HuH-7 (cell line): ENCODE measurements at regions not wholly inside any gene's neighbourhood (a gene's known extent, or its start where the extent isn't known, plus 50 kb on each side); places are given as distances from the start of the nearest gene placed in this dataset.

Experiments
- DNase-seq: peaks from one replicate; pipeline ENCODE4 v3.0.0; 2011; ENCODE audit warnings: low spot score

DNA sequence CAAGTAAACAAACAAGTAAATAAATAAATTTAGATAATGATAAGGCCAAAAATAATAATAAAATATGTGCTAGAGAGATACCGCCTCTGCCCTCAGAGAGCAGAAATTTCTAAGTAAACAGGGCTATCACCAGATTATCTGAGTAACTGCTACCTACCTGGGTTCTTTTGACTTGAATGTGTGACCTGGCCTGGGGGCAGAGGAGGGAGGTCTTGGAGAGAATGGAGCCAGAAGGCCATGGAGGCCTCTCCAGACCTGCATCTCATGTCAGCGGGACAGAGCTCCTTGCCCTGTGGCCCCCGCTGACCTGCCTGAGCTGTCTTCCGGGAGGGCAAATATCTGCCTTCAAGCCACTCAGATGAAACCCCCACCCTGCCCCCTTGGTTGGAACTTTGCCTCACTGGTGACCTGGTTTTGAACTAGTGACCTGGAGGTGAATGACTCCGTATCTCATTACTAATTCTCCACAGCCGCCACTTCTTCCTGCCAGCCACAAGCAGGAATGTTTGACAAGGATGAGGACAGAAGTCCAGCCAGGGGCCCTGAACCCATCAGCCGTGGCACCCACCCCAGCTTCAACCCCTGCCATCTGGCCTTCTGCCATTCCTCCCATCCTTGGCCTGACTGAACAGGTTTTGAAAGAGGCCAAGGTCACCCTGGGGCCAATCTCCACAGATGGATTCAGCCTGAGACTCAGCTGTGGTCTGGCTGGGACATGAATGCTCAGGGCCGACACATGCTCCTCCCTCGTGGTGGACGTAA lies 86.8 kb upstream of the PARP11 start:
- DNase-seq = no peak

DNA sequence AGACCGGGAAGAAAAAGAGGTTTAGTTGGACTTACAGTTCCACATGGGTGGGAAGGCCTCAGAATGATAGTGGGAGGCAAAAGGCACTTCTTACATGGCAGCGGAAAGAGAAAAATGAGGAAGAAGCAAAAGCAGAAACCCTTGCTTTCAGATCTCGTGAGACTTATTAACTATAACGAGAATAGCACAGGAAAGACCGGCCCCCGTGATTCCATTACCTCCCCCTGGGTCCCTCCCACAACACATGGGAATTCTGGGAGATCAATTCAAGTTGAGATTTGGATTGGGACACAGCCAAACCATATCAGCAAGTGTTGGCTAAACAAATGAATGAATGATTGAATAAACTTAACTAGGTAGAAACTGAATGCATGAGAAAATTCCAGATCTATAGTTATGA lies 85.3 kb upstream of the PARP11 start:
- DNase-seq = no peak

DNA sequence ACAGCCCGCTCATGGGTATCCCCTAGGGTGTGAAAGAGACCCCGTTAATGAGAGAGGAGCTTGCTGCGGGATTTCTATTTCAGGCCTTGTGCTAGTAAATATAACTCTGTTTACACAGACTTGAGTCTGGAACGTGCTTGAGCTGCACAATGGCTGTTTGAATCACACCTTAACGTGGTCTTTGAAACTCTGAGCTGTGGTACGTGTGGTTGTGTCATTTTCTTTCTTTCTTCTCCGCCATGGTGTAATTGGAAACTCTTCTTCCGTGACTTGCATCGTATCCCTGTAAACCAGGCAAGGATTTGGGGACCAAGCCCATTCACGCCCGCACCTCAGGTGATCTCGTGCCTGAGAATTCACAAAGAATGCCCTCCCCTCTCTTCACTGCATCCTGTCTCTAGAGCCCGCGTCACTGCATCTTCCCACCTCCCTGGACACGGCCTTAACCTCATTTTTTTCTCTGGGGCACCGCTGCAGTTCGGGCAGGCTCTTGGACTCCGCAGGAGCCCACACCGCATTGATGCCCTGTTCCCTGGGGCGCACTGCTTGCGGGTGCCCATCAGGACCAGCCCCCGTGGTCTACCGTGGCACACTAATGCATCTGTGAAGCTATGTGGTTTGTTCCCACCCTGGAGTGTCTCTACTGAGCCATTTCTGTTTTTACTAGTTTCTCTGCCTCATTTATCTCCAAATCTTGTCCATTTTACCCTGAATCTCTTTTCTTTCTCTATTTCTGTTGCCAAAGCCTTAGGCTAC lies 78.4 kb upstream of the PARP11 start:
- no peak for DNase-seq

DNA sequence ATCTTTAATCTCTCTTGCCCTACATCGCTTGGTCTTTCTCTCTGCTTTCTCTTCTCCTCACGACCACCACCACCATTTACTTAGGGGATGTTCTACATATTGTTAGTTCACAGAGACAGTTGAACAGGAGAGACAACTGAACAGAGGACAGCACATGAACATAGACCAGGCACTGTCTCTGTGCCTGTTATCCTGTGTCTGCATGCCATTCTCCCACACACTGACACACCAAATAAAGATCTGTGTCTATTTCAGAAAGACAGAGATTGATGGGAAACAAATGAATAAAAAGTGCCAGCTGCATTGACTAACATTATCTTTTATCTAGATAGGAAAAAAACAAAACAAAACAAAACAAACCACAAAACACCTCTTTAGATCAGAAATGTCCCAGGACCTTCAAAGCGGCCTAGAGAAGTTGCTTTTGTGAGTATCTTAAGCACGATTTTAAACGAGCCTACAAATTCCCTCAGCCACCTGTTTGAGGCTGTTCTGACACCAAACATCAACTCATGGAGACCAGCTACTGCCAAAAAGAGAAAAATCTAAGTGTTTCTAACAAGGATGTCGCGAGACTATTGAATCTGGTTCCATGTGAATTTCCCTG lies 77.6 kb upstream of the PARP11 start:
- DNase-seq = no peak

DNA sequence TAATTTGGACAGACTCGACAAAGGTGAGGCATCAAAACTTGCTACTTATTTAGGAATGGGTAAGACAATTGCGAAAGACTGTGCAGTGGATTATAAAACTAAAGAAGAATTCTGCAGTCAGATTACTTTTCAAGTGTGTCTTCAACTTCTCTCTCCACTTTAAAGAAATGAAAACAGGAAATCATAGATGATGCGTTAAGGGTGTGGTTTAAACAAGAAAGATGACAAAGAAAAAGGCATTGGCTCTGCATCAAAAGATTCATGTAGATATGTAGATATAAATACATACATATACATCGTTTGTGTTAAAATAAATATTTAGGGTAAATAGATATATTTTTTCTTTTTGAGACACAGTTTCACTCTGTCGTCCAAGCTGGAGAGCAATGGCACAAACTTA lies 74.6 kb upstream of the PARP11 start:
- DNase-seq = no peak

DNA sequence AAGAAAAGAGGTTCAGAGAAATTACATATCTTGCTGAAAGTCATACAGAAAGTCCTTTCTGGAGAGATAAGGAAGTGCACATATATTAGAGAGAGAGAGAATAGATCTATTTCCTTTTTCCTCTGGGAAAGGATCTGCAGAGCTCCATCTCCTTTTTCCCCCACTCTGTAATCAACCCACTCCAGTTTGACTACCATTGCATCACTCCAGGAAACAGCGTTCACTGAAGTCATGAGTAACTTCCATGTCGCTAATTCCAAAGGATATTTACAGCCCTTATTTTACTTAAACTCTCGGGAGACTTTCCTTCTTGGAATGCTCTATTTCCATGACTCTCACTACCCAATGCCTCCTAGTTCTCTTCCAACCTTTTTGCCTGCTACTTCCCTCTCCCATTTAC lies 72.5 kb upstream of the PARP11 start:
- DNase-seq = no peak

DNA sequence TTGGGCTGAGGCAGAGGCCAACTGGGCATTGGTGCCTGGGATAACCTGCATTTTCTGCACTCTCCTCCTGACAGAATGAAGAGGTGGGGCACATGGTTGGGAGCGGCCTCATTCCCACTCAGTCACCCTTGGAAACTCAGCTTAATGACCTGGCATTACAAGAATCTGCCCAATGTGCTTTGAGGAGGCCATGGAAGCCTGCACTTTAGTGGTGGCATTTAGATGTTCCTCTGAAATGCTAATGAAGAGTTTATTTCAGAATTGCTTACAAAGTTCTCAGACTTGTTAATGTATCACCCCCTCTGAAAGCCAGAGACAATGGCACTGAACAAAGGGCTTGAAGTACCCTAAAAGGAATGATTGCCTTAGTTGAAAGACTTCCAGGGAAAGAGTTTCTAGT lies 71.4 kb upstream of the PARP11 start:
- no peak for DNase-seq

DNA sequence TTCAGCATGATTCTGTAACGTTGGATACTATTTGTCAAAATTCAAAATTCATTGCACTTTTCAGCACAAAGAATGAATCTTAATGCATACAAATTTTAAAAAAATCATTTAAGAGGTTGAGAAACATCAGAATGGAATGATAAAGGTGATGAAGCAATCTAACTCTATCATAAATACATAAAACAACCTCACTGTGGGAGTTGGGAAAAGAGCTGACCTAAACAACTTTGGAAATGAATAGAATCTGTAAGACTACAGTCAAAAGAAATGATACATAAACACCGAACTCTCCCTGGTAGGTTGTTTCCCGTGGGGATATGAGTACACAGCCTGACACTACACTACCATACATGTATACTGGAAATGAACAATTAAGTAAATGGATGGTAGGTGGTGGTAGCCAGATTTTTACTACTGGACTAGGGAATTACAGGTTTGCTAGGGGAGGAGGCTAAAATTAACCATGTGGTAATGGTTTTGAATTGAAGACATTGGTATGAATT lies 64.9 kb upstream of the PARP11 start:
- no peak for DNase-seq

DNA sequence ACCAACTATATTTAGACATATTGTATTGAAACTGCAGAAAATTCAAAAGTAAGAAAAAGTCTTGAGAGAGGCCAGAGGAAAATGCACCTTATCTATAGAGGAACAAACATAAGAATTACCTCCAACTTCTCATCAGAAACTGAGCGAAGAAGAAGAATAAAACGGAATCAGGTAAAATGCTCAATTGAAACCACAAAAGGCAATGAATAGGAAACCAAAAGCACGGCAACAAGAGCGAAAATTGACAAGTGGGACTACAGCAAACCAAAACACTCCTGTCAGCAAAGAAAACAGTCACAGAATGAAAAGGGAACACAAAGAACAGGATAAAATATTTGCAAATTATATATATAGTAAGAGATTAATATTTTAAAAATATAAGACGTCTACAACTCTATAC lies 61.9 kb upstream of the PARP11 start:
- no peak for DNase-seq

- DNase-seq = no peak
These were observed 60.6 kb upstream of the PARP11 start for GRCh38 chr12:3933819-3934192.

- DNase-seq = no peak
These were observed 60.0 kb upstream of the PARP11 start for GRCh38 chr12:3933074-3933818.

DNA sequence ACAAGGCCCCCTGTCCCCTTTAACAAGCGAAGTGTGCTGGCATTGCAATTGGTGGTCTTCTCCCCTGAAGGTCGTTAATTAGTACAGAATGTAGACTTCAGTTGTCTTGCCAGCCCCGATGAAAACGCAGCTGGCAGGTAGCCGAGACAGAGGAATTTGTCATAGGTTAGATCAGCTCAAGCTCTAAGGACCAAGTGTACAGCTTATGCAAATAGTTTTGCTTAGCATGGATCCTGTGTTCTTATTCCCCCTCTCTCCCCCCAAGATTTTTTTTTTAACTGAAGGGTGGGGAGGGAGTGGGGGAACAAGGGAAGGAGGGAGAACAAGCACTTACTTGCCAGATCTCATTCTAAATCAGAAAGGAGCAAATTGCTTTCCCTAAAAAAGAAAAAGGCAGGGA lies 58.6 kb upstream of the PARP11 start:
- DNase-seq = no peak

- DNase-seq = no peak
These were observed 58.0 kb upstream of the PARP11 start for GRCh38 chr12:3931206-3931605.

DNA sequence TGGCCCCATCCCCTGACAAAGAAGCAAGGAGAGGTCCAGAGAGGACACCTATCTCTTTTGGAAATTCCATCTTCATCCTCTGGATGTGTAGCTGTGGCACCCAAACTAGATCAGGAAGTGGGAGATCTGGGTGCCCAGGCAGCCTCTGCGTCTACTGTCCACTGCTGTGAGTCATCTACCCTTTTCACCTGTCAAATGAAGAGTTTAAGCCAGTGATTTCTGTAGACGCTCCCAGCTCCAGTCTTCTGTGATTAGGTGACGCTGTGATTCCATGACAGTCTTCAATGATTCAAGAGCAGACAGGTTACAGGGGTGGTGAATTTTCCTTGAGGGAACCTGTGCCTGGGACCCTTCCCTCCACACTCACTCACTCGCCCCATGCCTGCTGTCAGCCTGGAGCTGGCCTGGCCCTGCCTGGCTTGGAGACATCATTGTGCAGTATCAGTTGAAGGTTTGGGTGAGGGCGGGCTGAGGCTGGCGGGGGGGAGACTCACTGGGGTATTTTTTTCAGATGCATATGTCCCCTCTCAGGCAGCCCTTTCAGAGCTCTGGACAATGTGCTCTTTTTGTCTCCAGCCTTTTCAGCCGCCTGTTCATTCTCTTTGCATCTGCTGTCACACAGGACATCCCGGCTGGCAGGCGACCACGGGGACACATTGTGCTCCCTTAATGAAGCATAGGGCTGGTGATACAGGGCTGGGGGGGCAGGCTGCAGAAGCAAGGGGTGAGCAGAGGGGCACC lies 56.8 kb upstream of the PARP11 start:
- no peak for DNase-seq

DNA sequence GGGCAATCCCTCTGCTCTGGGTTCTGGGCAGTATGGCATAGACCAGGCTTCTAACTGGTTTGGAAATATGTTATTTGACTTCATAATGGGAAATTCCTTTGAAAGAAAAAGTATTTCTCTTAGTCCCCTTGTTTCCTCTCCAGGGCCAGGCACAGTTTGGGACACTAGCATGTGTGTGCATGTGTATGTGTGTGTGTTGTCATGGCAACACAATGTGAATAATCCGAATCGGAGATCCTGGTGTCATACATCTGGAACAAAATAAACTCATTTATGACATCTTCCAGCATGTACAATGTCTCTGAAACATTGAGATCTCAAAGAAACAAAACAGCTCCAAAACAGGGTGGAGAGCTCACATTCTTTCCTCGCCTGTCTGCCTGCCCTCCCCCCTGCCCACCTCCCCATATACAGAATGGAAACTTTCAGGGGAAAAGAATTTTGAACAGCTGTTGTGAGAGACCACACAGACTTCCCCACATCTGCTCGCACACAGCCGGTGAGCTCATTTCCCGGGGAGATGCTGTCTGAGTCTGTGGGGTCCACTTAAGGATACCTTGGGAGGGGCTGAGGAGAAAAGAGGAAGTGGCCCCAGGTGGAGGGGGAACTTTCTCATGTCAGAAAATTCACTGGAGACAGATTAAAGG lies 55.5 kb upstream of the PARP11 start:
- DNase-seq = no peak

DNA sequence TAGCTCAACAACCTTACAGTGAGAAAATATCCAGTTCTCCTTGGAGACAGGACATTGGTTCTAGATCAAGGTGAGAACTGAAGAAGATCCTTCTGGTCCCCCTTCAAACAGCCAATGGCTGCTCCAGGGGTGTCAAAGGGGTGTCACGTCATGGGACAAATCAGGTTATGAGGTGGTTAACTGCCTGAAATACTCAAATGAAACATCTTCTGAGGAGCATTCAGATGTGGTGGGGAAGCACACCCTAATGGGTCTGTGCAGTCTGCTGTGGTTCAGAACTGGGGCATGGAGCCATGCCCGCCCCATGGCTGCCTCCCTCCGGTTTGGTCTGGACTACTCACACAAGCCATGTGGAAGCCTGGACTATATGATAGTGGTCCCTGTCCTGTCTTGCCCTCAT lies 52.4 kb upstream of the PARP11 start:
- DNase-seq = no peak

- DNase-seq = no peak
These were observed 51.6 kb upstream of the PARP11 start for GRCh38 chr12:3924761-3925160.

- no peak for DNase-seq
These were observed 49.8 kb upstream of the PARP11 start for GRCh38 chr12:3923021-3923420.
